Mesendoderm (in vitro differentiated cells): ENCODE measurements at regions not wholly inside any gene's neighbourhood (a gene's known extent, or its start where the extent isn't known, plus 50 kb on each side); places are given as distances from the start of the nearest gene placed in this dataset.

ENCODE experiments used
- DNase-seq: peaks from one replicate; pipeline ENCODE4 v3.0.0; 2013
- H2AK5ac ChIP-seq: 2 replicates; pipeline ENCODE4 v1.6.1; 2013; ENCODE audit warnings: low read length, inconsistent platforms
- H2BK120ac ChIP-seq: 2 replicates; pipeline ENCODE4 v1.6.1; 2013; ENCODE audit warnings: low read depth, mild to moderate bottlenecking, low read length, moderate library complexity, mixed read lengths
- H2BK15ac ChIP-seq: replicated peaks from 2 replicates; pipeline ENCODE4 v1.6.1; 2013; ENCODE audit warnings: low read depth, mild to moderate bottlenecking, moderate library complexity
- H2BK5ac ChIP-seq: 2 replicates; pipeline ENCODE4 v1.6.1; 2013; ENCODE audit warnings: low read length, inconsistent platforms
- H3K18ac ChIP-seq: 2 replicates; pipeline ENCODE4 v1.6.1; 2013; ENCODE audit warnings: mild to moderate bottlenecking, low read length, mixed read lengths
- H3K23ac ChIP-seq: one replicate; pipeline ENCODE4 v1.6.1; 2013; ENCODE audit warnings: low read length
- H3K27ac ChIP-seq: 2 replicates; pipeline ENCODE4 v1.5.1; 2013; ENCODE audit warnings: low read depth, mild to moderate bottlenecking, inconsistent platforms, low read length, moderate library complexity
- H3K27me3 ChIP-seq: 2 replicates; pipeline ENCODE4 v1.6.1; 2013; ENCODE audit warnings: low read length, control low read depth, mild to moderate bottlenecking, inconsistent platforms; ENCODE audit not compliant: insufficient read depth, poor library complexity
- H3K36me3 ChIP-seq: 2 replicates; pipeline ENCODE4 v1.6.1; 2013; ENCODE audit warnings: low read length, inconsistent platforms; ENCODE audit not compliant: control insufficient read depth, insufficient read depth
- H3K4ac ChIP-seq: one replicate; pipeline ENCODE4 v1.6.1; 2013; ENCODE audit warnings: low read depth, mild to moderate bottlenecking, low read length, moderate library complexity
- H3K4me1 ChIP-seq: 2 replicates; pipeline ENCODE4 v1.6.1; 2013; ENCODE audit warnings: low read depth, low read length, inconsistent platforms; ENCODE audit not compliant: control insufficient read depth
- H3K4me2 ChIP-seq: 2 replicates; pipeline ENCODE4 v1.6.1; 2013; ENCODE audit warnings: low read length
- H3K4me3 ChIP-seq: 2 replicates; pipeline ENCODE4 v1.5.1; 2013; ENCODE audit warnings: mild to moderate bottlenecking, low read length
- H3K56ac ChIP-seq: one replicate; pipeline ENCODE4 v1.6.1; 2013; ENCODE audit warnings: low read length
- H3K79me1 ChIP-seq: 2 replicates; pipeline ENCODE4 v1.6.1; 2013; ENCODE audit warnings: low read length, inconsistent platforms
- H3K79me2 ChIP-seq: 2 replicates; pipeline ENCODE4 v1.6.1; 2013; ENCODE audit warnings: mild to moderate bottlenecking, low read length; ENCODE audit not compliant: control insufficient read depth, insufficient read depth
- H3K9ac ChIP-seq: 2 replicates; pipeline ENCODE4 v1.6.1; 2013; ENCODE audit warnings: low read length, inconsistent platforms
- H4K5ac ChIP-seq: one replicate; pipeline ENCODE4 v1.6.1; 2013; ENCODE audit warnings: low read length
- H4K8ac ChIP-seq: one replicate; pipeline ENCODE4 v1.6.1; 2013; ENCODE audit warnings: low read depth, mild to moderate bottlenecking, control low read depth, low read length, moderate library complexity
- WGBS: extraction: QIAGEN DNeasy Blood & Tissue Kit; methylation state at CpG from one replicate; pipeline ENCODE4 v1.1.7; 2013; ENCODE audit warnings: low lambda C conversion rate, missing lambda C conversion rate; ENCODE audit not compliant: insufficient coverage; ENCODE audit errors: extremely low coverage; 5-methylcytosine and 5-hydroxymethylcytosine counted together

- H3K9ac ChIP-seq, result no peak overlapping the region
- no peaks in the 10 kb centered on the region for H3K27me3 ChIP-seq
- no peak overlapping the region for H3K4me3 ChIP-seq
- H4K5ac ChIP-seq, result no peak overlapping the region
- no peak overlapping the region for H3K4me2 ChIP-seq
- no peak overlapping the region for H2BK120ac ChIP-seq
- no peak overlapping the region for H4K8ac ChIP-seq
- no peak overlapping the region for H2BK5ac ChIP-seq
- WGBS, result no CpG with 5 or more reads among the region's 3 CpGs
- H2AK5ac ChIP-seq, result no peak overlapping the region
- H3K79me1 ChIP-seq, result no peaks in the 10 kb centered on the region
- no peak for DNase-seq
- H3K56ac ChIP-seq, result no peak overlapping the region
- H3K4me1 ChIP-seq, result no peaks in the 10 kb centered on the region
- H3K23ac ChIP-seq, result no peak overlapping the region
- no peak overlapping the region for H2BK15ac ChIP-seq
- H3K4ac ChIP-seq, result no peak overlapping the region
- H3K79me2 ChIP-seq, result no peaks in the 10 kb centered on the region
- H3K36me3 ChIP-seq, result no peaks in the 10 kb centered on the region
- H3K18ac ChIP-seq, result no peak overlapping the region
- H3K27ac ChIP-seq, result no peak overlapping the region
Measured at GRCh38 chr16:25317732-25318316, 60.2 kb upstream of the ZKSCAN2 start.

GRCh38 chr16:25311950-25312349 lies 54.3 kb upstream of the ZKSCAN2 start:
- DNase-seq, result no peak
- Histone ChIP-seq H2BK15ac (no peak overlapping the region), H2BK120ac (no peak overlapping the region), H3K79me2 (no peaks in the 10 kb centered on the region), H3K4ac (no peak overlapping the region), H3K4me1 (no peaks in the 10 kb centered on the region), H3K79me1 (no peaks in the 10 kb centered on the region), H4K8ac (no peak overlapping the region), H2AK5ac (no peak overlapping the region), H3K27me3 (no peaks in the 10 kb centered on the region), H3K27ac (no peak overlapping the region), H3K4me2 (no peak overlapping the region), H2BK5ac (no peak overlapping the region), H3K23ac (no peak overlapping the region), H3K9ac (no peak overlapping the region), H3K36me3 (no peaks in the 10 kb centered on the region), H3K56ac (no peak overlapping the region), H4K5ac (no peak overlapping the region), H3K18ac (no peak overlapping the region), H3K4me3 (no peak overlapping the region)

GRCh38 chr16:25311039-25311438 lies 53.4 kb upstream of the ZKSCAN2 start:
- no peak overlapping the region for H3K4me3 ChIP-seq
- WGBS, result no CpG with 5 or more reads among the region's 2 CpGs
- no peak overlapping the region for H3K4me2 ChIP-seq
- H2BK120ac ChIP-seq, result no peak overlapping the region
- H3K79me2 ChIP-seq, result no peaks in the 10 kb centered on the region
- no peaks in the 10 kb centered on the region for H3K79me1 ChIP-seq
- no peak overlapping the region for H3K27ac ChIP-seq
- H3K9ac ChIP-seq, result no peak overlapping the region
- H3K23ac ChIP-seq, result no peak overlapping the region
- no peak overlapping the region for H2BK5ac ChIP-seq
- H4K5ac ChIP-seq, result no peak overlapping the region
- H3K18ac ChIP-seq, result no peak overlapping the region
- no peak overlapping the region for H3K4ac ChIP-seq
- no peak for DNase-seq
- no peaks in the 10 kb centered on the region for H3K36me3 ChIP-seq
- H4K8ac ChIP-seq, result no peak overlapping the region
- no peaks in the 10 kb centered on the region for H3K4me1 ChIP-seq
- no peak overlapping the region for H2BK15ac ChIP-seq
- no peaks in the 10 kb centered on the region for H3K27me3 ChIP-seq
- no peak overlapping the region for H3K56ac ChIP-seq
- no peak overlapping the region for H2AK5ac ChIP-seq
